ENCODE measurements at regions not wholly inside any gene's neighbourhood (a gene's known extent, or its start where the extent isn't known, plus 50 kb on each side); places are given as distances from the start of the nearest gene placed in this dataset.

GRCh38 chr2:5521461-5521860 lies 170.7 kb upstream of the SOX11 start:
- TF ChIP-seq POLR2A (IDR thresholded peaks at IDR 0.05; ENCODE audit: low read length): no peak
- no peak for TF ChIP-seq POLR2AphosphoS2 (conservative IDR thresholded peaks at IDR 0.05; ENCODE audit: low read length)
- no peak for TF ChIP-seq JUN (IDR thresholded peaks at IDR 0.05)
- TF ChIP-seq NPAS2 (CRISPR knock-in tag; IDR thresholded peaks at IDR 0.05; ENCODE audit: borderline replicate concordance): no peak
- TF ChIP-seq GATA3 (IDR thresholded peaks at IDR 0.05; ENCODE audit: borderline replicate concordance): no peak
- no peak for TF ChIP-seq BHLHE40 (IDR thresholded peaks at IDR 0.05; ENCODE audit: low read depth, low read length)
- TF ChIP-seq MAZ (IDR thresholded peaks at IDR 0.05; ENCODE audit: borderline replicate concordance, low read depth, low read length): no peak
- TF ChIP-seq CTCF (IDR thresholded peaks at IDR 0.05): no peak
- no peak for TF ChIP-seq RNF2 (IDR thresholded peaks at IDR 0.05; ENCODE audit: borderline replicate concordance, low read depth)
- no peak for TF ChIP-seq PHF8 (IDR thresholded peaks at IDR 0.05; ENCODE audit: borderline replicate concordance, low read depth)
- TF ChIP-seq ZSCAN20 (CRISPR knock-in tag; IDR thresholded peaks at IDR 0.05): no peak
- no peak for TF ChIP-seq PBX3 (IDR thresholded peaks at IDR 0.05)
- TF ChIP-seq EP300 (IDR thresholded peaks at IDR 0.05): no peak
- TF ChIP-seq TFCP2L1 (CRISPR knock-in tag; IDR thresholded peaks at IDR 0.05): no peak
